Stimulated activated memory B cell treated with anti-CD40 and anti-IgM and Interleukin-4, amounts not matched to agents 10 μg/mL and 1 μg/mL and 100 μg/mL, for 72 hours (primary cell): ENCODE measurements at regions not wholly inside any gene's neighbourhood (a gene's known extent, or its start where the extent isn't known, plus 50 kb on each side); places are given as distances from the start of the nearest gene placed in this dataset.

Experiments used
- ATAC-seq: fragments of 150-1000 bp; cut with Tn5 transposase; 2 replicates; pipeline ENCODE4 v1.10.0; 2021
- H3K27ac Mint-ChIP-seq: one replicate; pipeline ENCODE4 v1.8.0; 2022; ENCODE audit warnings: mild to moderate bottlenecking, mixed read lengths
- H3K27me3 Mint-ChIP-seq: one replicate; pipeline ENCODE4 v1.8.0; 2022; ENCODE audit warnings: mixed read lengths
- H3K36me3 Mint-ChIP-seq: one replicate; pipeline ENCODE4 v1.8.0; 2022; ENCODE audit warnings: mixed read lengths
- H3K4me1 Mint-ChIP-seq: one replicate; pipeline ENCODE4 v1.8.0; 2022; ENCODE audit warnings: mixed read lengths
- H3K4me3 Mint-ChIP-seq: one replicate; pipeline ENCODE4 v1.8.0; 2022; ENCODE audit warnings: mild to moderate bottlenecking, moderate library complexity, mixed read lengths
- H3K9me3 Mint-ChIP-seq: one replicate; pipeline ENCODE4 v1.8.0; 2022; ENCODE audit warnings: mixed read lengths

DNA sequence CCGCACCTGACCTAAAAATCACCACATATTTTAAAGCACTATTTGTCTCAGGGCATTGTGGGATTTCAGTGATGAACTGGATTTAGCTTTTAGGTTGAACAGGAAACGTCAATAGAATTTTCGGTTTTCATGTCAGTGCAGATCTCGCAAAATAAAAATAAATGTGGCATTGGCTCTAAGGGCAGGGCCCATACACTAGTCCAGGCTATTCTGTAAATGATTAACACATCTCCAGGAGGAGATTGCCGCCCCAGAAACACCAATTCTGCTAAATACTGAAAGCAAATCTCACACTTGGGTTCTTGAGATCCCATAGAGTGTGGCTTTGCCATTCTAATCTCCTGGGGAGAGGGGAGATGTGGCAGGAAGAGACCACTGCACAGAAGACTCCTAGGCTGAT is 1494.0 kb upstream of the TMEM132C start:
- H3K27me3 Mint-ChIP-seq: no peaks in the 10 kb centered on the region
- peak overlapping the region; percentile 96 for H3K27ac Mint-ChIP-seq
- peaks cover 11% of the 10 kb centered on the region for H3K36me3 Mint-ChIP-seq
- peaks cover 42% of the 10 kb centered on the region for H3K4me1 Mint-ChIP-seq
- peaks cover 13% of the 10 kb centered on the region for H3K9me3 Mint-ChIP-seq
- peak overlapping the region; percentile 93 for H3K4me3 Mint-ChIP-seq
- no peak for ATAC-seq

DNA sequence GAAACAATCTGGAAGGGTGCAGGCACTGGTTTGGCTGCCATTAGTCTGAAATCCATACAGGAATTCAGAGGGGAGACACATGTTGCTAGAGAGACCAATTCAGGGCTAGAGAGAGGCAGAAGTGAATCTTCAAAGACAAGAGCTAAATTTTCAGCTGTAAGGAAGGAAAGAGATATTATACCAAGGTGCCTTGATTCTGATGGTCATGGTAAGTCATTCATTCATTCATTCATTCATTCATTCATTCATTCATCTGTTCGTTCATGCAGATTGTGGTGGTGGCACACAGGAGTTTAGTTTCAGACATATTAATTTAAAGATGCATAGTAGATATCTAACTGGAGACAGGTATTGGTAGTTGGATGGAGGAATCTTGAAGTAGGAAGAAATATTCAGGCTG is 1493.5 kb upstream of the TMEM132C start:
- H3K27ac Mint-ChIP-seq: peak overlapping the region; percentile 96
- ATAC-seq: no peak
- H3K36me3 Mint-ChIP-seq: peaks cover 11% of the 10 kb centered on the region
- H3K4me1 Mint-ChIP-seq: peaks cover 37% of the 10 kb centered on the region
- no peak overlapping the region for H3K4me3 Mint-ChIP-seq
- H3K27me3 Mint-ChIP-seq: no peaks in the 10 kb centered on the region
- H3K9me3 Mint-ChIP-seq: peaks cover 13% of the 10 kb centered on the region

DNA sequence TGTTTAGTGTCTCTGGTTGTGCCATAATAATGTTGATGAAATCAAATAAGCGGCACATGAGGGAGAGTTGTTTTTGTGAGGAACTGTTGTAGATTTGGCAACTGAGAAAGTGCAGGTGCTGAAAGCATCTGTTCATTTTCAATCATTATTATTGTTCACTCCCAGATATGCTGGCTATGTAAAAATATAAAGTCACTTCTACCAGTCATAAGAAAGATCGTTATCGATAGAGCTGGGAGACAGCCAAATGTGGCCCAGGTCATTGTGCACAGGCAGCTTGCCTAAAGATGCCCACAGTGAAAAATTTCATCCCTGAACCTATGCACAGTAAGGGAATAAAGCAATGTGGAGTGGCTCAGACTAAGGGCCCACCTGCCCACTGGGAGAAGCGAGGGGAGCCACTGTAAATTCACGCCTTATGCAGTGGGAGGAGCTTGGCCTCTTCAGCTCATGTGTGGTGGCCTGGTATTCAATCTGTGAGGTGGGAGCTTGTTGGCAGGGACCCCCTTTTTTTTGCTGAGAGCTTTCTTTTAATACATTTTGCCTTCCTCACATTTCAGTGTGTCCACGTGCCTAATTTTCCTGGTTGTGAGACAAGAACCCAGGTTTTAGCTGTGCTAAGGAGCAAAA is 1490.8 kb upstream of the TMEM132C start:
- H3K9me3 Mint-ChIP-seq: peaks cover 8% of the 10 kb centered on the region
- ATAC-seq: no peak
- H3K4me3 Mint-ChIP-seq: no peak overlapping the region
- H3K36me3 Mint-ChIP-seq: no peaks in the 10 kb centered on the region
- H3K27ac Mint-ChIP-seq: peak overlapping the region; percentile 67
- peaks cover 19% of the 10 kb centered on the region for H3K4me1 Mint-ChIP-seq
- no peaks in the 10 kb centered on the region for H3K27me3 Mint-ChIP-seq

DNA sequence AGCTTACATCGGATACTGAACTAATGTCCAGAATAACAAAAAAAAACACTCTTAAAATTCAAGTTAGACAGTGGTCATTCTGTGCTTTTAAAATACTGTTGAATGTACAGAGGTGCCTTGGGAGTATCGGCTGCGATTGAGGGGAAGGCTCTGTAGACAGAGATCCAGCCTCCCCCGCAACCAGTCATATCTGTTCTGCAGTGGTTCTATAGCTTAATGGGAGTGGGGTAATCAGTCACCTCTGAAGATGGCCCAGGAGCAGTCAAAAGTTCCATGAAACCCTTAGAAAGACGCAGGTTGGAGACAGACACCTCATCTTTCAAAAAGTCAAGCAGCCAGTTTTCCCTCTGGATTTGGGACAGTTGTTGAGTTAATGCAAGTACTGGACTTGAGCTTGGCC is 1486.6 kb upstream of the TMEM132C start:
- H3K9me3 Mint-ChIP-seq: no peaks in the 10 kb centered on the region
- H3K27me3 Mint-ChIP-seq: no peaks in the 10 kb centered on the region
- H3K27ac Mint-ChIP-seq: peak overlapping the region; percentile 22
- peaks cover 5% of the 10 kb centered on the region for H3K4me1 Mint-ChIP-seq
- no peaks in the 10 kb centered on the region for H3K36me3 Mint-ChIP-seq
- ATAC-seq: no peak
- H3K4me3 Mint-ChIP-seq: no peak overlapping the region

DNA sequence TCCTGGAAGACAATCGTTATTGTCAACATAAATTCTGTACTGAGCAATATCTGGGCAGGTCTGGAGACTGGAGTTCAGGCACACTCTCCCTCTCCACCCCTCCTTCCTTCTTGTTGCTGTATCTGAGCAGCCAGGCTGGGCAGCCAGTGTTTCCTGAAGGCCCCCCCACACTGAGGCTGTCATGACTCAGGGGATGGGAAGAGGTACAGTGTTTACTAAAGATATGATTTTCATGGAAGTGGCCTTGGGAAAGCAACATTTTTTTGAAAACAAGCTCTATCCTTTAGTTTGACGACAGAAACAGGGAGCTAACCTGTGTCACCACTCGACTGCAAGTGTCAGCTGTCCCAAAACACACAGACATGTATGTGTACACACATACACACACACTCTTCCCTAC is 1485.4 kb upstream of the TMEM132C start:
- ATAC-seq: no peak
- no peaks in the 10 kb centered on the region for H3K36me3 Mint-ChIP-seq

DNA sequence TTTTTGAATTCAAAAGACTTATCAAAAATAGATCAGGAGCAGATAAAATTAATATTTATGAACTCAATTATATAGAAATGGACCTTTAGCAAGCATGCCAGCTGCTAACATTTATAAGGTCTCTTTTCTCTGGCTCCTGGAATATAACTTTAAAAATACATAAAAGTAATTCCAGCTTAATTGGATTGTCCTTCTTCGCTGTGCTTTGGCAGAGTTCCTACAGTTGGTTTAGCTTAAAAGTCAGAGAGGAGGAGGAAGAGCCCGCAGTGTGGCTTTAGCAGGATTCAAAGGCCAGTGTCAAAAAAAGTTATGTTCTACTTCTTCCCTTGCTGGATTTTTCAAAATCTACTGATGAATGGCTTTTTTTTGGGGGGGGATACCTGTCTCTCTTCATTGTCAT is 1484.9 kb upstream of the TMEM132C start:
- no peaks in the 10 kb centered on the region for H3K9me3 Mint-ChIP-seq
- no peaks in the 10 kb centered on the region for H3K27me3 Mint-ChIP-seq
- no peak overlapping the region for H3K27ac Mint-ChIP-seq
- H3K36me3 Mint-ChIP-seq: no peaks in the 10 kb centered on the region
- H3K4me1 Mint-ChIP-seq: peaks cover 5% of the 10 kb centered on the region
- ATAC-seq: no peak
- H3K4me3 Mint-ChIP-seq: no peak overlapping the region

More for the DNA sequence above, 1485.4 kb upstream of the TMEM132C start:
- H3K4me1 Mint-ChIP-seq: peaks cover 5% of the 10 kb centered on the region
- no peaks in the 10 kb centered on the region for H3K9me3 Mint-ChIP-seq
- no peak overlapping the region for H3K27ac Mint-ChIP-seq
- H3K27me3 Mint-ChIP-seq: no peaks in the 10 kb centered on the region
- no peak overlapping the region for H3K4me3 Mint-ChIP-seq

DNA sequence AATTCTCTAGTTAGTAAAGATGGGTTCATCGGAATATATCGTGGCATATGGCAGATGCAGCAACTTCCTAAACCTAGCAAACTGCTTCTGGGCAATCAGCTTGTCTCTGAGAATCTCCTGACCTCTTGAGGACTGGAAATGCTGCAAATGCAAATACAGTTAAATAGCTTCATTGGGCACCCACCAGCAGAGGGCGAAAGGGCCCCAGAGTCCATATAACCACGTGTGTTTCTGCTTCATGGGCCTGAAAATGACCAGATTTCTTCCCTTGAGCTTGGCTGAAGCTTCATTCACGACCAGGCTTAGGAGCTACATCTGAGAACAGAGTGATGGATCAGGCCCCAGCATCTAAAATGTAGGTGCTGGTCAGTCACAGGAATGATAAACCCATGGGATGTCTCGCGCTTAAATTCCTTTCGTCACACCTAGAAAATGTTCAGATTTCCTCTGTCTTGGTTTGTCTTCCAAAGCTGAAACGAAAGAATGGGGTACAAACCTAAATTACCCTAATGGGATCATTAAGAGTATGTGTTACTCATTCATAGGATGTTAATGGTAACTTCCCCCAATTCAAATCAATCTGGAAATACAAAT is 1482.5 kb upstream of the TMEM132C start:
- ATAC-seq: no peak
- peaks cover 5% of the 10 kb centered on the region for H3K4me1 Mint-ChIP-seq
- no peak overlapping the region for H3K27ac Mint-ChIP-seq
- H3K4me3 Mint-ChIP-seq: no peak overlapping the region
- H3K36me3 Mint-ChIP-seq: no peaks in the 10 kb centered on the region
- H3K9me3 Mint-ChIP-seq: no peaks in the 10 kb centered on the region
- no peaks in the 10 kb centered on the region for H3K27me3 Mint-ChIP-seq

DNA sequence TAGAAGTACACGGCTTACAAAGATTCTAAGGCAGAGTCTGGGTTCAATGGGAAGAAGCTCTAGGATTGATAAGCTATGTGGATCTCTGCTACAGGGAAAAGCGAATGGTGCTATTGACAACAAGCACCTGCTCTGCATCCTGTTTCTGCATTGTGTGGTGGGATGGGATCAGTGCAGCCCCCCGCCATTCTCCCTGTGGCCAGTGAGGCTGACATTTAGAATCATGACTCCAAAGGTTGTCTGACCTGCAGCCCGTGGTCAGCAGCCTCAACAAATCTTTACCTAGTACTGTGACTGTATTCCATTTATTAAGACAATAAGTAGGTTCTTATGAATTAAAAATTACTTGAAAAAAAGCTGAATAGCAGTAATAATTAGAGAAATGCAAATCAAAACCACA is 1477.0 kb upstream of the TMEM132C start:
- no peak overlapping the region for H3K4me3 Mint-ChIP-seq
- H3K4me1 Mint-ChIP-seq: no peaks in the 10 kb centered on the region
- no peaks in the 10 kb centered on the region for H3K36me3 Mint-ChIP-seq
- no peak for ATAC-seq
- H3K27ac Mint-ChIP-seq: no peak overlapping the region
- no peaks in the 10 kb centered on the region for H3K27me3 Mint-ChIP-seq
- H3K9me3 Mint-ChIP-seq: no peaks in the 10 kb centered on the region

DNA sequence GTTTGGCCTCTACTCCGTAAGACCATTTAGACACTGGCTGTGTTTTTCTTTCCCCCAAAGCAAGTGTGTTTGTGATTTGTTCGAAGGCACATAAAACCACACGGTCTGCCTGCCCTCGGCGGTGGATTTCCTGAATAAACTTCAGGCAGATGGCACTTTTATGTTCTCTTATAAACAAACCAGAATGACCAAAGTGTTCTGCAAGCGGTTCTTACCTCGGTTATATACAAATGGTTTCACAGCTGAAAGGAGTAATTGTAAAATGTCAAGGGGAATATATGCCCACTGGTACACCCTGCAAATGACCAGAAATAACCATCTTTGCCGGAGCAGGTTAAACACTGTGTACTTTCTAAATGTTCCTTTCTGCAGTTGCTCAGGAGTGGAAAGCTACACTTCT is 1475.8 kb upstream of the TMEM132C start:
- Mint-ChIP-seq H3K4me3 (no peak overlapping the region), H3K9me3 (no peaks in the 10 kb centered on the region), H3K36me3 (no peaks in the 10 kb centered on the region), H3K4me1 (no peaks in the 10 kb centered on the region), H3K27me3 (no peaks in the 10 kb centered on the region), H3K27ac (no peak overlapping the region)
- ATAC-seq: no peak

DNA sequence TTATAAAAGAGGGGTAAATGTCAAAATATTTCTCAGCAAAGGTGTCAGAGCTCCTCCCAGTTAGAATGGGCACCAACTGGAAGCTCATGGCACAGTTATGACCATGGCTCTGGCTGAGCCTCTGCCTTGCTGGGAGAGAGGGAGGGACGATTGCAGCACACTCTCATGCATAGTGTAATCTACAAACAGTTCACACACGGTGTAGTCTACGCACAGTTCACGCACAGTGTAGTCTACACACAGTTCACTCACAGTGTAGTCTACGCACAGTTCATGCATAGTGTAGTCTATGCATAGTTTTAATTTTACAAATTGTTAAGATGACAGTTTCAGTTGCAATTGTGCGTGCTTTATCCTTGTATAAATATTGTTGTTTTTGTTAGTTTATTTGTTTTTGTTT is 1474.6 kb upstream of the TMEM132C start:
- ATAC-seq: no peak
- Mint-ChIP-seq H3K27me3 (no peaks in the 10 kb centered on the region), H3K36me3 (no peaks in the 10 kb centered on the region), H3K4me3 (no peak overlapping the region), H3K27ac (no peak overlapping the region), H3K4me1 (no peaks in the 10 kb centered on the region), H3K9me3 (no peaks in the 10 kb centered on the region)

DNA sequence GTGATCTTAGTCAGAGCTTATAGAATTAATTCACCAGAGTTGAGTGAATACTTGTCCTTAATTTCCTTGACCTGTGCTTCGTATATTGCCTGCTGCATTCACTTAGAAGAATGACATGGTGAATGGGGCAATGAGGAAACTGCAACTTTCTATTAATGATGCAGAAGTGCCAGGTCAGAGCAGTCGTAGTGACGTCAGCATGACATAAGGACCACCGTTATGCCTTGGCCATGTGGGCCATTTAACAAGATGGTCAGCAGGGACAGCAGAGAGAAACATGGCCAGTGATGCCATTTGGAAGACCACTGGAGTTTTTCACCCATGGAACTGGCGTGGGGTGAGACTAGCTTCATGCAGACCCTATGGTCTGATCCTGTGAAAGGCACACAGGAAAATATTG is 1469.4 kb upstream of the TMEM132C start:
- Mint-ChIP-seq H3K27me3 (no peaks in the 10 kb centered on the region), H3K9me3 (peaks cover 2% of the 10 kb centered on the region), H3K4me1 (no peaks in the 10 kb centered on the region), H3K36me3 (no peaks in the 10 kb centered on the region), H3K27ac (no peak overlapping the region), H3K4me3 (no peak overlapping the region)
- no peak for ATAC-seq

DNA sequence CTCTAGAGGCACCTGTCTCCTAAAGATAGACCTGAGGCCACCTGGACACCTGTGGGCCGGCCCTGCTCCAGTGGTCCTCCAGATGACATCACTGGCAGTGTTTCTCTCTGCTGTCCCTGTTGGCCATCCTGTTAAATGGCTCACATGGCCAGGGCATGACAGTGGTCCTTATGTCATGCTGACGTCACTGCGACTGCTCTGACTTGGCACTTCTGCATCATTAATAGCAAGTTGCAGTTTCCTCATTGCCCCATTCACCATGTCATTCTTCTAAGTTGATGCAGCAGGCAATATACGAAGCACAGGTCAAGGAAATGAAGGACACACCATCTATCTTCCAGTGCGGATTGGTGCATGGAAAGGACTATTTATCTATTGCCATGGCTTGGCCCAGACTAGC is 1468.5 kb upstream of the TMEM132C start:
- H3K36me3 Mint-ChIP-seq: no peaks in the 10 kb centered on the region
- H3K27me3 Mint-ChIP-seq: no peaks in the 10 kb centered on the region
- no peak overlapping the region for H3K27ac Mint-ChIP-seq
- no peak overlapping the region for H3K4me3 Mint-ChIP-seq
- H3K9me3 Mint-ChIP-seq: peaks cover 2% of the 10 kb centered on the region
- ATAC-seq: no peak
- H3K4me1 Mint-ChIP-seq: no peaks in the 10 kb centered on the region

DNA sequence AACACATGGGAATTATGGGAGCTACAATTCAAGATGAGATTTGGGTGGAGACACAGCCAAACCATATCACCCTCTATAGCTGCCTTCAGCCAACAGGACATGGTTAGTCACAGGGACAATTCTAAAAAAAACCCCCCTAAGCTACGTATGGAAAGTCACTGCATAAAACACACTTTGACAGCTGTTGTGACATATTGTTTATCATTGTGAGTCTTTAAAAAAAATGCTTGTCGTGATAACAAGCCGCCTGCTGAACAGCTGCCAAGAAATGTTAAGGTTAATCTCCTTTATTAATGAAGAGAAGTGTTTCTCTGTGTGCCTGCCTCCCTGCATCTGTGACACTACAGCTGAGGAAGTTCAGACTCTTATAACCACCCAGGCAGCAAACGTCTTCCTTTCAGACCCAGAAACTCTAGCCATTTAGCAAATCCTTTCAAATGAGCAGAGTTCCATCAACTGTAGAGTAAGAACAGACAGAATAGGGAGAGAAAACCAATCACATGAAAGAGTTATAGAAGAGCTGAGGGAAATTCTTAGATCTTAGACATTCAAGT is 1459.6 kb upstream of the TMEM132C start:
- H3K9me3 Mint-ChIP-seq: no peaks in the 10 kb centered on the region
- no peaks in the 10 kb centered on the region for H3K36me3 Mint-ChIP-seq
- H3K4me1 Mint-ChIP-seq: no peaks in the 10 kb centered on the region
- H3K27ac Mint-ChIP-seq: no peak overlapping the region
- H3K27me3 Mint-ChIP-seq: peaks cover 19% of the 10 kb centered on the region
- ATAC-seq: no peak
- no peak overlapping the region for H3K4me3 Mint-ChIP-seq

DNA sequence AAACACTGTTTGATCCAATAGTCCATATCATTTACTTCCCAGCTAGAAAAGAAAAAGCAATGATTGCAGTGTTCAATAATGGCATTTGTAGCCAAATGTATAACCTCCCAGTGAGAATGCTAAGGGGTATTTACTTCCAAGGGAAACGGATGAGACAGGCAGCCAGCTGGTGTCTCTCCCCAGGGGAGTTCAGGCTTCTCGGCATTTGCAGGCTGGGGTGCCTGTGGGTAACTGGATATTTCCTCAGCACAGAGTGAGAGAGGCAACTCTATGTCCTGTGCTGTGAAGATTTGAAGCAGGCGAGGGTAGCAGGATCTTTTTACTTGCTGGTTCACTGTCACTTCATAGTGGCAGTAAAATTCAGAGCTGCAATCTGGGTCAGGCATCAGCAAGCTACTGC is 1455.6 kb upstream of the TMEM132C start:
- Mint-ChIP-seq H3K27me3 (peaks cover 19% of the 10 kb centered on the region), H3K36me3 (no peaks in the 10 kb centered on the region), H3K9me3 (peaks cover 3% of the 10 kb centered on the region), H3K4me1 (no peaks in the 10 kb centered on the region), H3K27ac (no peak overlapping the region), H3K4me3 (no peak overlapping the region)
- ATAC-seq: no peak

DNA sequence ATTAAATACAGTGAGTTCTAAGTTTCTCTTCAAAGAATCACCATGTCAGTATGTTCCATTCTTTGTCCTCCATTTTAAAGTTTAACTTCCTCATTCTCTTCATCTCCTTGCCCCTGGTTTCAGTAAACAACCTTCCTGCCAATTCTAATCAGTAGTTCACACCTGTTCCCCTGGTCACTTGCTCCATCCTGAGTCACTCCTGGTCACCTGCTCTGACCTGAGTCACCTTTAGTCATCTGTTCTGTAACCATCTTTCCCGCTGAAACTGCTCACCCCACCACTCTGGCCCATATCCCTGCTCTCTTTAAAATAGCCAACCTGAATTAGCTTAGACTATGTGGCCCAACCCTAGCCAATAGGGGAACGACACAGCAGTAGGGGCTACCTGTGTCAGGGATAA is 1447.4 kb upstream of the TMEM132C start:
- no peak for ATAC-seq
- H3K4me1 Mint-ChIP-seq: no peaks in the 10 kb centered on the region
- no peaks in the 10 kb centered on the region for H3K36me3 Mint-ChIP-seq
- peaks cover 21% of the 10 kb centered on the region for H3K9me3 Mint-ChIP-seq
- no peak overlapping the region for H3K27ac Mint-ChIP-seq
- H3K4me3 Mint-ChIP-seq: no peak overlapping the region
- H3K27me3 Mint-ChIP-seq: no peaks in the 10 kb centered on the region
